Activated CD8-positive, alpha-beta memory T cell treated with anti-CD3 and anti-CD28 coated beads, Interleukin-2, amount 50 U/mL, for 24 hours (primary cell): ENCODE measurements at regions not wholly inside any gene's neighbourhood (a gene's known extent, or its start where the extent isn't known, plus 50 kb on each side); places are given as distances from the start of the nearest gene placed in this dataset.

Source experiments
- DNase-seq: peaks from one replicate; pipeline ENCODE4 v3.0.0-alpha.2; 2020; ENCODE audit errors: extremely low read depth

DNA sequence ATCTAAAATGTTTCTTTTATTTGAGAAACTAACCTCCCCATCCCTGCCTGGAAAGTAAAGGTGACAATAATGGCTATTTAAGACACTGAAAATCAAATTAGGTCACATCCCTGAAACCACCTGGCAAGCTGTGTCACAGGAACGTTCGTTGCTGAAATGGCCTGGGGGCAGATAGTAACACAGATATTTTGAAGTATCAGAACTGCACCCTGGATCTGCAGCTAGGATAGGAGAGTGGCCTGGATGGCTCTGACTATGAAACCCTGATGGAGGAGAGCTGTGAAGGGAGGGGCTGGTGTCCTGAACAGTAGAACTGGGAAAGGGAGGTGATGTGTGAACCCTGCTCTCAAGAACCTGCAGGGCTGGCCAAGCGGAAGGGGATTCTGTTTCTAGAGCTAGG is 648.3 kb upstream of the CFAP20DC start:
- DNase-seq = no peak

DNA sequence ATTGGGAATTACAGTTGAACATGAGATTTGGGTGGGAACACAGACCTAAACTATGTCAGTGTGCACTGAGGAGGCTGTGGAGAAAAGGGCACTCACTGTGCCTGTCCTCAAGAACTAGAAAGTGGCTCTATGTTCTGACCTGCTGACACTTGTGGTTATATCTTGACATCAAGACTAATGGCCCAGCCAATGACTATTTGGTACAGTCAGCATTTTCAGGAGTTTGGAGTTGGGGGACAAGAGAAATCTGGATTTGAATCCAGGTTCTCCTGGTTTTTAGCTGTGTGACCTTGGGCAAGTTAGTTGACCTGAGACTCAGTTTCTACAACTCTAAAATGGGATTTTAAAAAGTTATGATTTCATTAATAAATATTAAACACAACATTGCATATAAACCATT is 647.0 kb upstream of the CFAP20DC start:
- no peak for DNase-seq

DNA sequence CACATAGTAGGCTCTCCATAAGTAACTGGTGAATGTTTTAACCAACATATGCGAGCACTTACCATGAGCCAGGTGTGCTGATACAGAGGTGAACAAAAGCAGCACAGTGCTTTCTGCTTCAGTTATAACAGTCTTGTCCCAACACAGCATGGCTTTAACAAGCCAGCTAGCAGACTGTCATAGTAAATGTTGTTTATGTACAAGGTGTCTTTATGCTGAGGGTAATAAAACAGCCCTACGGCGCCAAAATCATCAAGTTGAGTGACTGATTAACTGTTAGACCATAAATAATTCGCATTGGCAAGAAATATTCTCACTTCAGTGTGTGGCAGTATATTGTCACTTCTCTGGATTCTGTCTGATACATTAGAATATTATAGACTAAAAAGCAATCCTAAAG is 646.0 kb upstream of the CFAP20DC start:
- DNase-seq = no peak

DNA sequence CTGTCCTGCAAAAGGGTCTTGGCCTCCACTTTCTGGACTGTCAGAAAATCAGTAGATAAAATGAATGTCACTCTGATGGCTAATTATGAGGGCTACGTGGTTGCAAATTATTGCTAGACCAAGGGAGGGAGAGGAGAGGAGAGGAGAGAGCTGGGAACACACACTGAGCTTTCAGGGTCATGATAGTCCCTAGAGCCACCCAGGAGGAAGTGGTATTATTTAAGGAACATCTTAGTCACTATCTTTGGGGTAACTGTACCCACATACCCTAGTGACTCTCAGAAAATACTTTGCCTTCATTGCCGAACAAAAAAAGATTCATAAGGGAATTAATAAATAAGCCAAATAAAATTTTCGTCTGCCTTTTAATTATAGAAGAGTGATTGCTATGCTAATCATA is 642.3 kb upstream of the CFAP20DC start:
- DNase-seq = no peak

DNA sequence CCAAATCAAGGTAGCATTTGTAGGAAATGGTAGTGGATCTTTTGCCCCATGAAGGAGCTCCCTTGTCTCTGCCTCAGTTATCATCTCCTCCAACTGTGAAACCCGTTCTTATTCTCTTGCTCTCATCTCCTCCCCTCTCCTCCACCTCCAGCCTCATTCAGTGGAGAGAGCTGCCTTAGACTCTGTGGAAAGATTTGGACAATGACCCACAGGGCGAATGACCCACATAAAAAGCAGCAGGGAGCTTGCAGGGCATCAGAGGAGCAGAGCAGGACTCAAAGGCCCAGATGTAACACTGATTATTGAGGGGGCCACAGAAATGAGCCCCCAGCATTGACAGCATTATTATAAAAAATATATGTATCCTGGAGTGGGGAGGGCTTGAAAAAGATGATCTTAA is 641.1 kb upstream of the CFAP20DC start:
- no peak for DNase-seq

DNA sequence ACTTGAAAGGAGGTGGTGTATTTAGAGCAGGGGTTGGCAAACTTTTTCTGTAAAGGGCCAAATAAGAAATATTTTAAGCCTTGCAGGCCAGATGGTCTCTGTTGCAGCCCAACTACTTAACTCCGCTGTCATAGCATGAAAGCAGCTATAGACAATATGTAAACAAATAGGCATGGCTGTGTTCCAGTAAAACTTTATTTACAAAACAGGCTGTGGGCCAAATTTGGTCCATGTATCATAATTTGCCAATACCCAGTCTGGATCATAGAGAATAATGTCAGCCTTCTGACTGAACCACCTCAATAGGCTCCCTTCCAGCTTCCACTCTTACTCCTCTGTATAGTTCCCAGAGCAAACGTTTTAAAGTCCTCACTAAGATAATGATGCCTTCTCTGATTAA is 638.8 kb upstream of the CFAP20DC start:
- no peak for DNase-seq

DNA sequence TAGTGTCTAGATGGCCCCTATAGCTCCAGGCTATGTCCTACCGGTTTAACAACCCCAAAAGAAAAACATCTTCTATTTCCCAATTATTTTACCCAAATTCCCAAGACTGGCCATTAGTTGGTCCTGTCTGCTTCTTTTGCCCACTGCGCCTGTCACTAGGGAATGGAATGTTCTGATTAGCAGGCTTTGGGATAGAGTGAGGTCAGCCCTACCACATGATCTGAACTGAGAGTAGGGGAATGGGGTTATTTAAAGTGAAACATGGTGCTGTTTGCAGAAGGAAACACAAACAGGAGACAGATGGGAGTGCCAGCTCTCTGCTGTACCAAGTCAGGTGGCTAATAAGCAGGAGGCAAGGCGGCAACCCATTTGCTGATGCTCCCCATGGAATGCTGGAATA is 635.6 kb upstream of the CFAP20DC start:
- no peak for DNase-seq

DNA sequence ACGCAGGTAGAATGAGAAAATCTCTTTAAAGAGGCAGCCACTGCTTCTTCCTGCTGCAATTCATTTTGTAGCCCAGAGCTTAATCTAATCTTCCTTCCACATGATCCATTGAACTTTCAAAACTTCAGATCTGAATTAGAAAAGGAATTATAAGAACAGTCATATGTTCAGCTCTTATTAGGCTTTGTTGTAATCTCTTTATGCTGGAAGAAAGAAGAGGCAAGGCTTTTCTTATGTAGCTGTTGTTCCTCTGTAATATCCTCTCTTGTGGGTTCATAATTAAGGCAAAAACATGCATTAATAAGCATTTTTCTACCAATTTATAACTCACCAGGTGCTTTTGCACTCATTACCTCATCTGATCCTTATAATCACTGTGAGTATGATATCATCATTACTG is 634.9 kb upstream of the CFAP20DC start:
- DNase-seq = no peak

DNA sequence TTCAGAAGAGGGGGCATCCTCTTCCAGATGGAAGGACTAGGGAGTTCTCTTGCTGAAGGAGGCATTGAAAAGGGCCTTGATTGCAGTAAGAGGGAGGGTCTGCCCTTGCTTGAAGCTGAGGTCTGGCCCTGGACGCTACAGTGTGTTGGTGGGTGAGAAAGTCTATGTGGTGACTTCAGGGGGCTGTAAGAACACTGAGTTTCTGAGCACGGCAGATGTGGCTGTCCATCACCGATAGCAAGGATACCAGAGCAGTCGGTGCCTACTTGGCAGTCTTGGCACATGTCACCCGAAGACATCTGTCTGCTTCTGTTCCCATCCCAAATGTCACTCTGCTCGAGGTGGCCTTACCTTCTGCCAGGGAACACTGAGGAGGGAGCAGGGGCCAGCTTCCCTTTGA is 631.1 kb upstream of the CFAP20DC start:
- no peak for DNase-seq

DNA sequence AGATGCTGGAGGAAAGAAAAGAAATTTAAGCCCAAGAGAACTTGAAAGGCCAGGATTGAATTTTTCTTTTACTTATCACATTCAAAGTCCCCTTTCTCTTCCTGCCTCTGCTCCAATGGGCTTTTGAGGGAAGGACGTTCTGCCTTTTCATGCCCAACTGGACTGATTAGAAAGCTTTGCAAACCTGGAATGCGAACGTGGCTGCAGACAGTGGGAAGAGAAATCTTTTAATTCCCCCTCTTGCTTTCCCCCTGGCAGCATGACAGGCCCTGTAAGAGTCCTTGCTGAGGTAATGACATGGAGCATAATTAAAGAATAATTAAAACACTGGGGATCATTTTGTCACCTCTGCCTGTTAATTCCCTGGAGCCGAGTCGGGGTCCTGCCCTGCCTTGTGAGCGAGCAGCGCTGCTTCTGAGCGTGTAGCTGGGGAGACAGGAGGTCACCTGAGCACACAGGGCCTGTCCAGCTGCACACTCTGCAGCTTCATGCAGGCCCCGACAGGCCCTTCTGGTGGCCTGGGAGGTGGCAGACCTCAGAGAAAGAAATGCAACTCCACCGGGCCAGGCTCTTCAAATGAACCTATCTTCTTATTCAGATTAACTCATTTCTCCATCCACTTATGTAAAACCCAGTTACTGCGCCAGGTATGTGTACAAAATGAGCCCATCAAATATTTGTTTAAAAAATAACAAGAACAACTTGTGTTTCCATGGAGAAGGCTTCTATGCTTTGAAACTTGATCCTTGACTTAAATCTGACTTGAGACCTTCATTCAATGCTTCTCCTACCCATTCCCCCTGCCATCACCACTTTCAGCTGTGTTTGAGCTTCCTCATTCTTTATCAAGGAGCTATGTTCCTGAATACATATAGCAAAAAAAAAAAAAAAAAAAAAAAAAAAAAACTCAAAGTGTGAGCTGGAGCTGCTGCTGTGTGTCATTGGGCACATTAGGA is 628.2 kb upstream of the CFAP20DC start:
- no peak for DNase-seq

DNA sequence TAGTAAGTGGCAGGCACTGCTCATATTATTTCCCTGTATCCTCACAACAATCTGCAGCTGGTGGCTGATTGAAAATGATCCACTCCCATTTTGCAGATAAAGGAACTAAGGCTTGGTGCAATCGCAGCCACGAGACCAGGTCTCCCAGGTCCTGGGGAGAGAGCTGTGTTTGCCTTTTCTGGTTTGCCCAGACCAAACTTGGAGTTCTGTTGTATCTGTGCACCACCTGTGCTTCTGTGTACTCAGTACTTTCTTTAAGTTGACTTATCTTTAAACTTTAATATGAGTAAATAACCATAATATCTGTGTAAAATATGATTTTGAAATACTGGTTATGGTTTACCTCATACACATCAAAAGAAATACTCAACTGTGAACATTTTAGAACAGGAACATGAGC is 625.7 kb upstream of the CFAP20DC start:
- DNase-seq = no peak

DNA sequence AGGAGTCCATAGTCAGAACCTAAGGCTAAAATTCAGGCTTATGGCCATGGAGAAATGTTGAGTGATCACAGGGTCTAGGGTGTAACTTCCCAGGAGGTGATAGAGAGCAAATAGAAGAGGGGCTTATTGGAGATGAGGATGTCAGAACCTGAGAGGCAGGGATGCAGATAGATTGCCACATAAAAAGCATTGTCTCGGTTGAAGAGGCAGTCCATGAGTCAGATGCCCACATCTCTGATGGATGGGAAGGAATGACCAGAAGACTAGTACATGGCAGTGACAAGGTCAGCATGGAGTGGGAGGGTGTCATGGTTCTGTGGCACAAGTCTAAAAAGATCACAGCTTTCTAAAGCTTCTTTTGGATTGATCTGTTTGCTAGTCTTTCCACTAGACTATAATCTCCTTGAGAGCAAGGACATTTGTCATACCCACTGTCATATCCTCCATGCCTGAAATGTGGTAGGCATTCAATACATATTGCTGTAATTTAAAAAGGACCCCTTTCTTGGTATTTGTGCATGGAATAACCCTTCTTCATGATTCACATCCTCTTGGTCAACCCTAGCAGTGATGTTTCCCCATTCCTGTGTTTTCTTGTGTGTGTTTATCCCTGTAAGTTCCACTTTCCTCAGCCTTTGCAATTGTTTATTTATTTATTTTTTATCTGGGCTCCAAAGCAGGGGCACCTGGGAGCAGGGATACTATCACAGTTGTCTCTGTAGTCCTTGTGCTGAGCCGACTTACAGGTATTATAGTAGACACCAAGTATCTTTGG is 613.4 kb upstream of the CFAP20DC start:
- DNase-seq = no peak

DNA sequence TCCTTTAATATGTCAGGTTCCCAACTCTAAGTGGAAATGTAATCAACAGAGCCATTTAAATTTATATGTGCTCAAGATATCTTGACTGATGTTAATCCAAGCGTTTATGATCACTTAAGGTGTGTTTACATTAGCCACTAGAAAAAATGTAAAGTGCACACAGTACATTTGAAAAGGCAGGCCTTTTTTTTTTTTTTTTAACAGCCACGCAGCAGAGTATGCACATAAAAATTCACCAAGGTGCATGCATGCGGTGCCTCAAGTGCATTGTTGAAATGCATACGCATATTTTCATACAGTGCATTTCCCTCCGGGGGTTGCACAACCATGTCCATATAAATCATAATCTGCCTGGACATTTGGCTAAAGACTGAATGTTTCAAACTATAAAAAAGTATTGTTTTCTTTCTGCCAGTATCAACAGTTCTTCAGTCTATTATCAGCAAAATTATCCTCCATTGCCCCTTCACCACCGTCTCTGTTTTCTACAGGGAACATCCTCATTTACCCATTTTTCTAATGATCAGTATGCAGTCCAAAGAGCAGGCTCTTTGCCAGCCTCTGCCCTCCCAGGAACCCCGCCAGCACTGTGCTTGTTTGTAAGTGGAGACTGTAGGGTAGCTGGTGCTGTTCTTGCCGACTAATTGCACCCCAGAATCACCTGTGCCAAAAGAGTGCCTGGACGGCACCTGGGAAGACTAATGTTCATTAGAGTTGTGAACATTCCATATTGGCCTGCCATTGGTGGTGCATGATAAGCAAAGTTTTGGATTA is 611.2 kb upstream of the CFAP20DC start:
- no peak for DNase-seq

DNA sequence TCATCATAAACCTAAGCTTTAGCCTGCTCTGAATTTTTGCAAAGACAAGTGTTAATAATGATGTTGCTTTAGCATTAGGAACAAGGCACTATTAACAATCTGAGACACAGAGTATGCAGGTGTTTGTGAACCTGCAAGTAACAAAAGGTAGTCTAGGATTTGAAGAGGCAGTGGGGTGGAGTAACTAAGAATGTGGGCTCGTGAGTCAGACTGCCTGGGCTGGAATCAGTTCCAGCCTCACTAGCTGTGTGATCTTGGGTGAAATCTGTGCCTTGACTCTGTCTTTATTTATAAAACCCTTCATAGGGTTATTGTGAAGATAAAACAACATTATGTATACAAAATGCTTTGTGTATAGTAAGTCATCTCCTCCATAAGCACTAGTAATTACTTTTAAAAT is 610.6 kb upstream of the CFAP20DC start:
- no peak for DNase-seq

DNA sequence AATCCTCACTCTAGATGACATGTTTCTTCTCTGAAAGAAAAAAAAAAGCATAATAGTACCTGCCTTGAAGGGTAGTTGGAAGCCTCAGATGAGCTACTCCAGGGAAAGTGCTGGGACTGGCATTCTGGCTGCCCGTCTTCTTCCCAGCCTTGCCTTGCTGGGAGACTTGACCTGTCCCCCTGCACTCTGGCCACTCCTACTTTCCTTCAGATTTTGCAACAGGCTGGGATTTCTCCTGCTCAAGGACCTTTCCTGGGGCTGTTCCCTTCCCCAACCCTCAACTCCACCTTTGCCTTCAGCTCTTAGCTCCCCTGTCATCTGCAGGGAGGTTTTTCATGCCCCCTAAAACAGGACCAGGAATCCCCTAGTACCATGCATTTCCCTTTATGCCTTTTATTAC is 609.9 kb upstream of the CFAP20DC start:
- no peak for DNase-seq

DNA sequence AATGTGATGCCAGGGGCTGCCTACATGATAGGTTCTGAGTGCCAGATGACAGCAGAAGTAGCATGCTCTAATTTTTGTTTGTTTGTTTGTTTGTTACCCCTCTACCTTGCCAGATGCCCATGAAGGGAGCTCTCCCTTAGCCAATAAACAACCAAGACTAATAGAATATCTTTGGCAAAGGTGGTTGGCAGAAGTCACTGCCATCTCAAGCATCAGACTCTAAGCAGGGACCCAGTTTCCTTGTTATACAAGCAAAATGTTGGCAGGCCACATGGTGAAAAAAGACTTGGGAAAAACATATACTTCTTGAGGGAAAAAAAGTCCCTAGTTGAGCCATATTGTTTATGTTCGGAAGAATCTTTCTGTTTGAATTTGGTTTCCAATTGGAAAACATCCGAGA is 609.0 kb upstream of the CFAP20DC start:
- no peak for DNase-seq

DNA sequence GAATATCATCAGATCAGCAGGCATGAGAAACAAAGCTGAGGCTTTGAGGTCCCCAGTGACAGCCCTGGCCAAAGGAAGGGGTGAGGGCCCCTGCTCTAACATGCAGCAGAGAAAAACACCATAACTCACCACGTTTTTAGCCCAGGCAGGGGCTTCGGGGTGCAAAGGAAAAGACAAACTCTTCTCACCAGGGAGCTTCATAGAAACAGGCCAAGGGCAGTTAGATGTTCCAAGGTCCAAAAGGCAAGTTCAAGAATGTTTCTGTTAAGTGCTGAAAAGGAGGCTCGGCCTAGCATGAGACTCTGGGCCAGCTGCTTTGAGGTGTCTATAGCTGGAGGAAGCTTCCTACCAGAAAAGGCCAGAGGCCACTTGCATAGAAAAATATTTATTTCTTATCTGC is 608.4 kb upstream of the CFAP20DC start:
- DNase-seq = no peak

DNA sequence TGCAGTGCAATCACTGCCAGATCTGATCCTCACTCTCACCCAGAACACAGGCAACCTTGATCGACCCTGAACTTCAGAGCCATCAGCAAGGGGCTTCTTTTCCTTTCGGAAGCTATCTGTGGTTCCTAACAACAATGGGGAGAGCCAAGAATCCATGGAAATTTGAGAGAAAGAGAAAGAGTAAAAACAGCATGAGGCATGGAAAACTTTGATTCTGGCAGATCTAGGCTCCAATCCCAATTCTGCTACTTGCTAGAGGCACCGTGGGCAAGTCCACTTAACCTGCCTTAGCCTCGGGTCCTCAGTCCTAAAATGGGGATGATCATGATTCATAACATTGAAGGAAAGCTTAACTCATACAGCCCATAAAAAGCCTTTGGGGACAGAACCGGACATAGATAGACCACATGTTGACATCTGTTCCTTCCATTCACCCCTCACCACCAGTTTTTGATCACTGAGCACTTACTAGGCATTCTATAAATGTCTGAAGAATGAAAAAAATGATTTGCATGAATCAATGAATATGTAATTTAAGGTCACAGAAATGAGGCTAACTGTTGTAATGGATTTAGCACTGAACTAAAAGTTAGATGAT is 605.7 kb upstream of the CFAP20DC start:
- no peak for DNase-seq

DNA sequence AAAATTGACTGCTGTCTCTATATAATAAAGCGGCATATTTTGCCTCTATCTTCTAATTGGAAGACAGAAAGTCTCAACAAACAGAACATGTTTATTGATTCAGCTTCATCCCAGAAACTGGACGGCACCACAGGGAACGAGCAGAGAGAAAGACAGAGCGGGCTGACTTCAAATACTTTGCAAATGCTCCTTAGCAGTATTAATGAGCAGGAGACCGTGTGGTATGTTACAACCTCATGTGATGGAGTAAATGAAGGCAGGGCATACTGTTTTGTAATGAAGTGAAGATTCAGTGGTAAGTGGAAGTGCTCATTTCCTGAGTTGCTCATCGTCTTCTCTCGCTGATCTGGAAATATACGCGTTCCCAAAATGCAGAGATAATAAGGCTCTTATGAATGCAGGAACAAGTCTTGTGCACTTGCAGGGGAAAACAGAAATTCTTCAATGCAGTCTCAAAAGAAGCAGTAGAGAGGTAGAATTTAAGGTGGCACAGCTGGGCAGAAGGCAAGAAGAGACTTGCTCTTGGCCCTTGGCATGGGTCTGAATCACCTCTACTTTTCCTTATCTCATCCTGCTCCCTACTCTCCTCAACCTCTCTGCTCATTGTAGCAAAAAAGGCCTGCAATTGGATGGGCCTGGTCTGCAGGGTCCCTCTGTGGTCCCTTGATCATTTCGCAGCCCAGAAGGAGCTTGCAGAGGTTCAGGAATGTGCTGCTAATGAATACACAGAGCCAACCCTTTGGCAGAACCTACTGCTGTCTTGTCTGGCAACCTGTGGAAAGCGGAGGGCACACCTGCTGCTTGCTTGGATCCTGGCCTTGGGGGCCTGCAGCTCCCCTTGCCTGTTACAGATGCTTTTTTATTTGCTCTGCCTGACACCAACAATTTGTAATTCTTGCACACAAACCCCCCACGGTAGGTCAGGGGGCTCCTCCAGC is 604.9 kb upstream of the CFAP20DC start:
- DNase-seq = no peak

DNA sequence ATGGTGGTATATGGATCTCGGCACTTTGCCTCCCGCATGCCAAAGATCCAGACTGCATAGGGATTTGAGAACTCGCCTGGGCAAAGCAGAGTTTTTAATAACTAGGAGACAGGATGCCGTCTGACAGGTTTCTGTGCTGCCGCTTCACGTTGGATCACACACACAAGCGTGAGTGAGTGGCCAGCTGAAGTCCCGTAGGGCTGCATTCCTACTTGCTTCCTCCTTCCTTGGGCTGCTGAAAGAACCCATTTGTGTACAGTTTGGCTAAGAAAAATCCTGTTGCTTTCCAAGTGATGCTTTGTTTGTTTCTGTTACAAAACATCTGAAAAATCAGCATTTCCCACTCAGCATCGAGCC is 604.3 kb upstream of the CFAP20DC start:
- DNase-seq = no peak
